Kidney (tissue), 13 donors: ENCODE measurements at regions not wholly inside any gene's neighbourhood (a gene's known extent, or its start where the extent isn't known, plus 50 kb on each side); places are given as distances from the start of the nearest gene placed in this dataset.
A peak's percentile ranks its signal among the peaks of the same experiment; 100 is the strongest.

ENCODE experiments used
- DNase-seq, 5 donors: peaks; one replicate each; pipeline ENCODE4 v3.0.0-alpha.2; 2013 to 2020
- FAIRE-seq: peaks from 2 replicates; lab custom pipeline; 2012; peaks lifted over from hg19 to GRCh38; lab: Jason Lieb, UNC
- H3K27ac ChIP-seq, 2 donors: one replicate each; pipeline ENCODE4 v1.7.0; 2013; ENCODE audit warnings: low read depth in 2 of 2, low read length in 2 of 2, inconsistent platforms in 1 of 2
- H3K27me3 ChIP-seq: one replicate; pipeline ENCODE4 v1.7.1; 2013; ENCODE audit warnings: low read length, inconsistent platforms; ENCODE audit not compliant: control insufficient read depth, insufficient read depth
- H3K36me3 ChIP-seq, 3 donors: one replicate each; pipeline versions ENCODE4 v1.7.0 to v1.7.1; 2013; ENCODE audit warnings: low read length in 3 of 3, control low read depth in 1 of 3, inconsistent platforms in 1 of 3; ENCODE audit not compliant: insufficient read depth in 3 of 3, control insufficient read depth in 2 of 3
- H3K4me1 ChIP-seq, 3 donors: one replicate each; pipeline versions ENCODE4 v1.7.0 to v1.7.1; 2013; ENCODE audit warnings: low read length in 3 of 3, inconsistent platforms in 1 of 3, low read depth in 1 of 3; ENCODE audit not compliant: control insufficient read depth in 2 of 3, insufficient read depth in 2 of 3
- H3K4me3 ChIP-seq, 3 donors: one replicate each; pipeline versions ENCODE4 v1.7.0 to v1.8.1; 2013; ENCODE audit warnings: low read length in 3 of 3, control low read depth in 1 of 3, inconsistent platforms in 1 of 3
- H3K9ac ChIP-seq, 3 donors: one replicate each; pipeline versions ENCODE4 v1.7.0 to v1.7.1; 2013; ENCODE audit warnings: low read length in 3 of 3, control low read depth in 1 of 3, inconsistent platforms in 1 of 3
- H3K9me3 ChIP-seq, 3 donors: one replicate each; pipeline versions ENCODE4 v1.7.0 to v1.7.1; 2013; ENCODE audit warnings: low read length in 3 of 3, control low read depth in 1 of 3, inconsistent platforms in 1 of 3; ENCODE audit not compliant: control insufficient read depth in 2 of 3, insufficient read depth in 1 of 3
- intact Hi-C: fragments of 100-400 bp; cut with DNase I; formaldehyde crosslinking; loops from one replicate; pipeline ENCODE4 v1.11.1; 2022
- TF ChIP-seq, protein P1 (sequence below): IDR thresholded peaks from 3 replicates; pipeline ENCODE4 v1.5.1; 2012; ENCODE audit warnings: mild to moderate bottlenecking, moderate library complexity, borderline replicate concordance; ENCODE audit not compliant: insufficient read depth; ENCODE audit errors: extremely low read depth
- donor health status: control.
- donor health status: control.
- donor health status: control.
- donor health status: control.
- donor health status: control.
- donor health status: DM: yes; HTN: yes; CAD: no.
- donor health status: Normal renal cell carcinoma (clear cell type).

DNA sequence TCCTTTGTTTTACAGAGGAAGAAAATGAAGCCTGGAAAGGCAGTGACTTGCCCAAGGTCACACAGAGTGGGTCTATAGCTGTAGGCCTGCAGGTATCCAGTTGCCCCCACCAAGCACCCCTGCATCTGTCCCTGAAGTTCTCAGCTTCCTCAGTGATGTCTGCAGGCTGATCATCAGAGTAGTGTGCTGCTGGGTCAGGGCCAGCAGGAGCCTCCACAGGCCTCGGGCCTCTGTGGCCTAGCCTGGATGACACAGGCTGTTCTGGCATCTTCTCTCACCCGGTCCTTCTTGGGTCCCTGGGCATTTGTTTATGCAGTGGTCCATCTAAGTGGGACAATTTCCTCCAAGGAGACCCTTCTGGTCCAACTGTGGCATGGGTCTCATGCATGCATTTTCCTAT, 74.8 kb upstream of the E2F8 start:
- Histone ChIP-seq H3K27ac (no peak overlapping the region), H3K9me3 (no peaks in the 10 kb centered on the region), H3K9ac (no peak overlapping the region), H3K27me3 (no peaks in the 10 kb centered on the region), H3K36me3 (no peaks in the 10 kb centered on the region), H3K4me1 (no peaks in the 10 kb centered on the region), H3K4me3 (no peak overlapping the region)
- DNase-seq: no peak
- no peak for FAIRE-seq
- intact Hi-C loops: loop anchor here (5.0 kb wide), 1 partner anchor 237 kb away; no protein-coding TSS in a partner anchor
- TF ChIP-seq, protein P1, sequence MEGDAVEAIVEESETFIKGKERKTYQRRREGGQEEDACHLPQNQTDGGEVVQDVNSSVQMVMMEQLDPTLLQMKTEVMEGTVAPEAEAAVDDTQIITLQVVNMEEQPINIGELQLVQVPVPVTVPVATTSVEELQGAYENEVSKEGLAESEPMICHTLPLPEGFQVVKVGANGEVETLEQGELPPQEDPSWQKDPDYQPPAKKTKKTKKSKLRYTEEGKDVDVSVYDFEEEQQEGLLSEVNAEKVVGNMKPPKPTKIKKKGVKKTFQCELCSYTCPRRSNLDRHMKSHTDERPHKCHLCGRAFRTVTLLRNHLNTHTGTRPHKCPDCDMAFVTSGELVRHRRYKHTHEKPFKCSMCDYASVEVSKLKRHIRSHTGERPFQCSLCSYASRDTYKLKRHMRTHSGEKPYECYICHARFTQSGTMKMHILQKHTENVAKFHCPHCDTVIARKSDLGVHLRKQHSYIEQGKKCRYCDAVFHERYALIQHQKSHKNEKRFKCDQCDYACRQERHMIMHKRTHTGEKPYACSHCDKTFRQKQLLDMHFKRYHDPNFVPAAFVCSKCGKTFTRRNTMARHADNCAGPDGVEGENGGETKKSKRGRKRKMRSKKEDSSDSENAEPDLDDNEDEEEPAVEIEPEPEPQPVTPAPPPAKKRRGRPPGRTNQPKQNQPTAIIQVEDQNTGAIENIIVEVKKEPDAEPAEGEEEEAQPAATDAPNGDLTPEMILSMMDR: no peak

DNA sequence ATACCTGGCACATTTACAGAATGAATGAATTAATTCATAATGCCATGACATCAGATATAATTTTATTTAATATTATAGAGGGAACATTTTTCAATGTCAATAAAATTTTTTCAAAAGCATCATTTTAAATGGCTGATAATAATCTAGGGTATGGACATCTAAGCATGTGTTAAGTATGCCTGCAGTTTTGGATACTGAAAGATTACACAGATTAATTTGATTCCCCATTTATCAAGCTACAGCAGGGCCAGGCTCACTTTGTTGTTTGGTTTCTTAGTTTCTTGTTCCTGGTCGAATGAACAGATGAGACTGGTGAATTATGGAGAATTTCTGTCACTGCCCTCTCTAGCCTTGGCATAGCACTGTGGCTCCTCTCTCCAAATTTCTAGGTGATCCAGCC, 72.4 kb upstream of the E2F8 start:
- intact Hi-C loops: no loop called here
- Histone ChIP-seq H3K4me1 (no peaks in the 10 kb centered on the region), H3K27me3 (no peaks in the 10 kb centered on the region), H3K4me3 (no peak overlapping the region), H3K9ac (no peak overlapping the region), H3K27ac (no peak overlapping the region), H3K36me3 (no peaks in the 10 kb centered on the region), H3K9me3 (no peaks in the 10 kb centered on the region)
- TF ChIP-seq, protein P1: no peak
- FAIRE-seq (no peak), DNase-seq (no peak)

DNA sequence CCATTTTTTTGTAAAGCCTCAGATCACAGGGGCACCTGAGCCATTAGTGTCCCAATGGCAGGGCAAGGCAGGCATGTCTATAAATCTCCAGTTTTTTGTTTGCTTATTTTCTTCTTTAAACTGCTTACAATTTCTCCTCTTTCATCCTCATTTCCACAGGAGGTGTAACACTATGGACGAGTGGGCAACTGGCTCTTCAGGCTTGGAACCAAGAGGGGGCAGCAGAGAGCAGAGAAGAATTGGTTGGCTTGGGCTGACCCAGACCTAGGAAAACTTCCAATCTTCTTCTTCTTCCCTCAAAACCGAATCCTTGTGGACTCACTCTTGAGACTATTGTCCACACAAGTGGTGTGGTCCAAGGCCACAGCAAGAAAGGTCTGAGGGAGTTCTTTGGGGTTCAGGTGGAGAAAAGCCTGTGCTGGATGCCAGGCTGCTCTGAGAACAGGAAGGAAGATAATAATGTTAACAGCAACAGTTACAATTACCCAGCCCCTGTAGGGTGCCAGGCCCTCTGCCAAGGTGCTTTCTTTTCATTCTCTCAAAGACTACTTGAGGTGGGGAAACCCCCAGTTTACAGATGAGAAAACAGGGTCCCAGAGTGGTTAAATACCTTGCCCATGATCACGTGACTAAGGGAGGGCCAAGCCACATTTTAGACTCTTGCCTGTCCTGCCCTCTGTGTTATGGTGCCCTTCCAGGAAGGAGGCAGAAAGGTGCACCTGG, 70.7 kb upstream of the E2F8 start:
- Histone ChIP-seq H3K27me3 (no peaks in the 10 kb centered on the region), H3K4me1 (no peaks in the 10 kb centered on the region), H3K9ac (no peak overlapping the region), H3K4me3 (no peak overlapping the region), H3K27ac (no peak overlapping the region), H3K36me3 (no peaks in the 10 kb centered on the region), H3K9me3 (no peaks in the 10 kb centered on the region)
- peak in 4 of 5 donors; percentile 60 to 68 (median 64) for DNase-seq
- peak; percentile 49 for FAIRE-seq
- TF ChIP-seq, protein P1: peak; percentile 85
- intact Hi-C loops: no loop called here
